Endothelial cell of umbilical vein (primary cell): ENCODE measurements at regions not wholly inside any gene's neighbourhood (a gene's known extent, or its start where the extent isn't known, plus 50 kb on each side); places are given as distances from the start of the nearest gene placed in this dataset.
"Not testable (repeated sequence)": the region's sequence is repeated elsewhere in the genome, so short reads cannot be mapped to it uniquely, and the experiment has no call there.

Experiments
- BruUV-seq: library from RNA; stranded (reverse); fragments of 400-500 nt; replicated peaks from 2 replicates; lab custom pipeline; 2021; lab: Mats Ljungman, UMichigan
- CTCF ChIA-PET: fragments of 300-600, 350-600 bp; sonication (Branson Sonifier 250); formaldehyde crosslinking; loops from one replicate; lab custom pipeline; 2021; ENCODE audit warnings: antibody characterized with exemption, inconsistent platforms; lab: Charles Lee
- POLR2A ChIA-PET: fragments of 300-600, 350-600 bp; sonication (Branson Sonifier 250); formaldehyde crosslinking; loops from one replicate; lab custom pipeline; 2021; ENCODE audit warnings: antibody characterized with exemption, inconsistent platforms; lab: Charles Lee
- DNase-seq: peaks from one replicate; pipeline ENCODE4 v3.0.0-alpha.2; 2011; ENCODE audit warnings: low read depth, low spot score
- FAIRE-seq: peaks from 2 replicates; lab custom pipeline; 2011; peaks lifted over from hg19 to GRCh38; lab: Jason Lieb, UNC
- H2AFZ ChIP-seq: 2 replicates; pipeline ENCODE4 v1.6.0; 2012; ENCODE audit warnings: low read depth, low read length, control low read depth, inconsistent platforms
- H3K27ac ChIP-seq: 2 replicates; pipeline ENCODE4 v1.5.1; 2011; ENCODE audit warnings: low read depth, mild to moderate bottlenecking, control low read depth, low read length, moderate library complexity; ENCODE audit not compliant: insufficient read depth
- H3K27me3 ChIP-seq, 2 experiments: 2 replicates each; pipeline versions ENCODE4 v1.6.0 to v1.6.1; 2011; ENCODE audit warnings: low read length in 2 of 2, mixed read lengths in 1 of 2; ENCODE audit not compliant: control insufficient read depth in 2 of 2, insufficient read depth in 2 of 2
- H3K36me3 ChIP-seq, 2 experiments: 2 replicates in 1 of 2; 3 replicates in 1 of 2; pipeline ENCODE4 v1.5.1; 2011; ENCODE audit warnings: low read length in 2 of 2, mild to moderate bottlenecking in 1 of 2, moderate library complexity in 1 of 2; ENCODE audit not compliant: control insufficient read depth in 2 of 2, insufficient read depth in 2 of 2; ENCODE audit errors: extremely low read depth in 1 of 2
- H3K4me1 ChIP-seq: 3 replicates; pipeline ENCODE4 v1.5.1; 2011; ENCODE audit warnings: mild to moderate bottlenecking, low read length; ENCODE audit not compliant: control insufficient read depth, insufficient read depth; ENCODE audit errors: extremely low read depth
- H3K4me2 ChIP-seq: 2 replicates; pipeline ENCODE4 v1.6.1; 2011; ENCODE audit warnings: low read length, control low read depth, mixed read lengths; ENCODE audit not compliant: insufficient read depth
- H3K4me3 ChIP-seq, 3 experiments: fragments of 200-600 bp in 1 of 3; sonication (generic), shearing (Covaris generic) in 1 of 3; replicated peaks in 1 of 3; 2 replicates each; pipeline ENCODE4 v1.5.1; 2011 to 2016; ENCODE audit warnings: control low read depth in 3 of 3, low read length in 3 of 3, mild to moderate bottlenecking in 2 of 3, inconsistent platforms in 1 of 3, low read depth in 1 of 3, moderate library complexity in 1 of 3; ENCODE audit not compliant: insufficient read depth in 1 of 3
- H3K79me2 ChIP-seq: 2 replicates; pipeline ENCODE4 v1.6.0; 2012; ENCODE audit warnings: low read length, inconsistent platforms; ENCODE audit not compliant: control insufficient read depth, insufficient read depth
- H3K9ac ChIP-seq: replicated peaks from 2 replicates; pipeline ENCODE3; 2011; ENCODE audit warnings: low read length, control low read depth; ENCODE audit not compliant: insufficient read depth; ENCODE audit errors: extremely low read depth
- H3K9me1 ChIP-seq: replicated peaks from 3 replicates; pipeline ENCODE4 v1.6.0; 2011; ENCODE audit warnings: mild to moderate bottlenecking, low read length; ENCODE audit not compliant: control insufficient read depth, insufficient read depth; ENCODE audit errors: extremely low read depth
- H3K9me3 ChIP-seq: replicated peaks from 2 replicates; pipeline ENCODE4 v1.5.1; 2012; ENCODE audit warnings: low read length, inconsistent platforms; ENCODE audit not compliant: control insufficient read depth, insufficient read depth
- H4K20me1 ChIP-seq: replicated peaks from 2 replicates; pipeline ENCODE3; 2011; ENCODE audit warnings: mild to moderate bottlenecking, low read length; ENCODE audit not compliant: control insufficient read depth, insufficient read depth; ENCODE audit errors: extremely low read depth
- EZH2 ChIP-seq: IDR thresholded peaks from 2 replicates; pipeline ENCODE4 v1.6.1; 2012; ENCODE audit warnings: borderline replicate concordance, low read depth, mild to moderate bottlenecking, moderate library complexity, low read length, inconsistent platforms; ENCODE audit not compliant: severe bottlenecking
- JUN ChIP-seq: IDR thresholded peaks from 2 replicates; pipeline ENCODE4 v1.6.1; 2011; ENCODE audit warnings: borderline replicate concordance, low read depth; ENCODE audit not compliant: insufficient read length, insufficient read depth
- MAX ChIP-seq: IDR thresholded peaks from 2 replicates; pipeline ENCODE4 v1.6.1; 2011; ENCODE audit not compliant: insufficient read depth, insufficient read length
- POLR2A ChIP-seq: IDR thresholded peaks from 2 replicates; pipeline ENCODE4 v1.6.1; 2012; ENCODE audit warnings: low read depth, mild to moderate bottlenecking, control low read depth, low read length
- dilution Hi-C: fragments of 300-500 bp; cut with MboI; formaldehyde crosslinking; loops from one replicate; pipeline ENCODE4 v1.15.0; 2019; ENCODE audit warnings: low sequenced_read_pairs; ENCODE audit not compliant: extremely low pct_ligation_motif_present
- intact Hi-C: fragments of 100-400 bp; cut with micrococcal nuclease; formaldehyde crosslinking; loops from one replicate; pipeline ENCODE4 v1.10.0; 2022

- H3K9me1 ChIP-seq, result no peaks in the 10 kb centered on the region
- ChIA-PET CTCF (no interaction called here), POLR2A (no interaction called here)
- H3K4me1 ChIP-seq, result no peaks in the 10 kb centered on the region
- no peak overlapping the region for H3K27ac ChIP-seq
- H3K4me3 ChIP-seq, result no peak overlapping the region
- intact Hi-C loops, result no loop called here
- dilution Hi-C loops, result no loop called here
- no peak overlapping the region for H3K4me2 ChIP-seq
- FAIRE-seq, result no peak
- H3K36me3 ChIP-seq, result no peaks in the 10 kb centered on the region
- no peaks in the 10 kb centered on the region for H4K20me1 ChIP-seq
- H3K9ac ChIP-seq, result no peak overlapping the region
- BruUV-seq, result no TSS peak
- DNase-seq, result no peak
- TF ChIP-seq POLR2A (no peak), JUN (no peak), MAX (no peak), EZH2 (no peak)
- H3K79me2 ChIP-seq, result no peaks in the 10 kb centered on the region
- no peak overlapping the region for H2AFZ ChIP-seq
- H3K27me3 ChIP-seq, result no peaks in the 10 kb centered on the region
- H3K9me3 ChIP-seq, result no peaks in the 10 kb centered on the region
These were observed 121.7 kb upstream of the GOLGA6L4 start for GRCh38 chr15:84113919-84114318.

- H3K4me1 ChIP-seq, intact Hi-C loops, H3K9me1 ChIP-seq, dilution Hi-C loops, DNase-seq, H3K4me2 ChIP-seq, CTCF ChIA-PET, H3K79me2 ChIP-seq, H3K36me3 ChIP-seq, FAIRE-seq, H3K9me3 ChIP-seq, BruUV-seq, H3K4me3 ChIP-seq, H3K27me3 ChIP-seq, H3K9ac ChIP-seq, H2AFZ ChIP-seq, POLR2A ChIA-PET, H3K27ac ChIP-seq, H4K20me1 ChIP-seq: not testable (repeated sequence)
These were observed 120.9 kb upstream of the GOLGA6L4 start for GRCh38 chr15:84114680-84115079.

- dilution Hi-C loops, DNase-seq, H3K9me3 ChIP-seq, H2AFZ ChIP-seq, H3K4me1 ChIP-seq, intact Hi-C loops, H3K9me1 ChIP-seq, BruUV-seq, FAIRE-seq, H3K4me3 ChIP-seq, POLR2A ChIA-PET, H4K20me1 ChIP-seq, H3K27me3 ChIP-seq, H3K4me2 ChIP-seq, H3K9ac ChIP-seq, H3K36me3 ChIP-seq, H3K79me2 ChIP-seq, H3K27ac ChIP-seq, CTCF ChIA-PET: not testable (repeated sequence)
These were observed 116.2 kb upstream of the GOLGA6L4 start for GRCh38 chr15:84119351-84119750.

GRCh38 chr15:84120903-84121302 is 114.7 kb upstream of the GOLGA6L4 start:
- H3K36me3 ChIP-seq, dilution Hi-C loops, POLR2A ChIA-PET, FAIRE-seq, H2AFZ ChIP-seq, H3K27me3 ChIP-seq, H3K4me1 ChIP-seq, H3K79me2 ChIP-seq, H3K4me3 ChIP-seq, DNase-seq, BruUV-seq, H3K27ac ChIP-seq, intact Hi-C loops, H3K9me3 ChIP-seq, H3K9me1 ChIP-seq, H4K20me1 ChIP-seq, H3K9ac ChIP-seq, H3K4me2 ChIP-seq, CTCF ChIA-PET: not testable (repeated sequence)
